ENCODE measurements at regions not wholly inside any gene's neighbourhood (a gene's known extent, or its start where the extent isn't known, plus 50 kb on each side); places are given as distances from the start of the nearest gene placed in this dataset.
"Not testable (repeated sequence)": the region's sequence is repeated elsewhere in the genome, so short reads cannot be mapped to it uniquely, and the experiment has no call there.

DNA sequence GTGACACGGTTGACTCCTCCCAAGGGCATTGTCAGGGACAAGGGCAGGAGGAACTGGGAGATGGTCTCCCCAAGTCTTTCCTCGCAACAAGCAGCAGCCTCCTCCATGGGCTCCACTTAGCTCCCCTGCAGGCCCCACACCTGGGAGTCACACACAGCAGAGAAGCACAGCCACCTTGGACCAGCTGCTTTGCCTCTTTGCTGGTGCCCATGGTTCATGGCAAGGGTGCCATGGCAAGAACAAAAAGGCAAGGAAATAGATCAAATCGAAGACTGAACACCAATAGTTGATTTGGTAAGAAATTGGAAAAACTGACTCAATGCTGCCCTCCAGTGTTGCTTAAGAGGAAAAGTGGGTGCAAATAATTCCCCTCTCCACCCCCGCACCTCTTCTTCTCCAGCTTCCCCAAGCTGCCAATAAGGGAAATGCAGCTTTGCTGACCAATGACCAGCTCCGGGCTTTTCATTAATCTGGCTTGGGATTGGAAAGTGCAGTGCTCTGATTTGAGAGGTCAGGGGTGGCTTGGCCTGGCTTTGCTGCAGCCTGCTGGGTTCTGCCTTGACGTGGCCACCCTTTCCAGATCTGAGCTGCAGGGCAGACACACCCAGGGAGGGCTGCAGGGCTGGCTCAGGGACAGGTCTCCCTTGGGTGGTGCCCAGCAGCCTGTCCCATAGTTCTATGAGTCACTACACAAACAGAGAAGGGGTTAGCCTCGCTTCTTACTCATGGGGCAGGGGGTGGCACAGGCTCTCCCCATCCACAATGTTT, 162.0 kb downstream of the KLF13 start:
- DNase-seq: peak; percentile 85

DNA sequence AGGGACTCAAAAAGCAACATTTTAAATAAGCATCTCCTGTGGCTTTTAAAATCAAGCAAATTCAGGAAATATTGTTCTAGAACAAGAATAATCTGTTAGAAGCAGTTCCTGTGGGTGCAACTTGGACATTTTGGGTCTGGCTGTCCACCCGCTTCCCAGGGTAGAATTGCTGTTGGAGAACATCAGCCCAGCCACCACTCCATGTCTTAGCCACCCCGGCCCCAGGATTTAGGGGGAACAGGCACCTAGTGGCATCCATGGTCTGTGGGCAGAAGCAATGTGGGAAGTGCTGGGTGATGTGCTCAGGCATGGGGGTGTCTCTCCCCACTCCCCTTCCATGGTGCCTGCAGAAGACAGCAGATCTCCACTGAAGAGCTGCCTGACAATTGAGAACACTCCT, 162.6 kb downstream of the KLF13 start:
- DNase-seq: no peak

- DNase-seq: peak; percentile 62
These were observed 163.4 kb downstream of the KLF13 start for GRCh38 chr15:31489801-31490646.

DNA sequence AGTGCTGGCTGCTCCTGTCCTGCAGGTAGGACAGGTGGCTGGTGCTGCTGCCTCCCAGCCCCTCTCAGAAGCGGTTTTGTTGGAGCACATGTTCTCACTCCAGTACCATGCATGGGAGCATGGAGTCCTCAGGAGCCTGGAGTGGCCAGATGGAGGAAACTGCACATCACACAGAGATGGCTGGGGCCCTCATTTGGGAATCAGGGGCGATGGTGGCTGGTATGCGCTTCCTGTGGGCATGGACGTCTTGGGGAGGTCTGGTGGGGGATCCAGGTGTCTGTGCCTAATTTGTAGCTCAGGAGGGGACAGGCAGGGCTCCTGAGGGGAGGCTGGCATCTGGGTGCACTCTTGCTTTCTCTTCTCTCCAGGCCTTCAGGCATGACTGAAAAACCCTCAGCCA, 168.2 kb downstream of the KLF13 start:
- DNase-seq: no peak

DNA sequence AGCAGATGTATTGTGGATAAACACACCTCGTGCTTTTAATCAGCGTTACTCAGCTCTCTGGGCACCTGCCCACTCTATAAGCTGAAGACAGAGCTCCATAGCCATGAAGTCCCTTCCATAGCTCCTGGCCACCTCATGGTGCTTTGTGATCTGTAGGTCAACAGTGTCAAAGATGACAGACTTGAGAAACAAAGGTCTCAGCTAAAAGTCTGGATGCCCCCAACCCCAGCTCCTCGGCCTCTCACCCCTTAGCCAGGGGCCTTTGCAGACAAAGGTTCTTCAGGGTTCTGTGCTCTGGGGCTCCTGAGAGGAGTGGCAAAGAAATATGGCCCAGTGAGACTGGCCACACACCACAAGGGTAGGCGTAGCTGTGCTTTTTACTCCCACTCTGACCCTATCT, 168.6 kb downstream of the KLF13 start:
- DNase-seq: no peak

- no peak for DNase-seq
These were observed 171.2 kb downstream of the KLF13 start for GRCh38 chr15:31497838-31498237.

GRCh38 chr15:31498329-31498728, 171.7 kb downstream of the KLF13 start:
- DNase-seq: no peak

GRCh38 chr15:31498756-31499155, 172.1 kb downstream of the KLF13 start:
- DNase-seq: no peak

DNA sequence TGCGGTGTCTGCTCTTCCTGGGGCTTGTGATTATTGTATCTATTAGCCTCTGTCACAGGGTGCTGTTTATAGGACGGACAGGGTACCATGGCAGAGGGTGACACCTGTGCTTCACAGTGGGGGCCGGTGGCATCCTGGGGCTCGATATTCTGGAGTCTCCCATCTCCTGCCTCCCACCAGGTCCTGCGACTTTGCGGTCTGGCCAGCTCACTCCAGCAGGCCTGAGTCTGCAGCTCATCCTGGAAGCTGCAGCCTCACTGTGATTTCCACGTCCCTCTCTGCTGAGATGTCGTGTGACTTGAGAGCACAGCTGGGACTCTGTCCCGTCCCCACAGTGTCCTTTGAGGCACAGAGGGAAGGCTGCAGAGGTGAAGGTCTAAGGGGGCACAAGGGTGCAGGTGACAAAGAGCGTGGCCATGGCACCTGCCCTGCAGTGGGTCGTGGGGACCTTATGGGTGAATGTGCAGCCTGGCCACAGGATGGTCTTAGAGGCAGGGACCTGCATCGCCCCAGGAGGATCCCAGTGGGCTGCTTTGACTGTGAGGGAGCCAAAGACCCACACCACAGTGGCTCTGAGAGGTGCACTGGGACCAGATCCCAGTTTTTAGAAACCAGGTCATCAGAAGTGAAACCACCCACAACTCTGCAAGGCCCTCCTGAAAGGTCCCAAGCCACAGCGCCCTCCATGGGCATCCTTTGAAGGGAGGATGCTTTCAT, 172.8 kb downstream of the KLF13 start:
- no peak for DNase-seq

DNA sequence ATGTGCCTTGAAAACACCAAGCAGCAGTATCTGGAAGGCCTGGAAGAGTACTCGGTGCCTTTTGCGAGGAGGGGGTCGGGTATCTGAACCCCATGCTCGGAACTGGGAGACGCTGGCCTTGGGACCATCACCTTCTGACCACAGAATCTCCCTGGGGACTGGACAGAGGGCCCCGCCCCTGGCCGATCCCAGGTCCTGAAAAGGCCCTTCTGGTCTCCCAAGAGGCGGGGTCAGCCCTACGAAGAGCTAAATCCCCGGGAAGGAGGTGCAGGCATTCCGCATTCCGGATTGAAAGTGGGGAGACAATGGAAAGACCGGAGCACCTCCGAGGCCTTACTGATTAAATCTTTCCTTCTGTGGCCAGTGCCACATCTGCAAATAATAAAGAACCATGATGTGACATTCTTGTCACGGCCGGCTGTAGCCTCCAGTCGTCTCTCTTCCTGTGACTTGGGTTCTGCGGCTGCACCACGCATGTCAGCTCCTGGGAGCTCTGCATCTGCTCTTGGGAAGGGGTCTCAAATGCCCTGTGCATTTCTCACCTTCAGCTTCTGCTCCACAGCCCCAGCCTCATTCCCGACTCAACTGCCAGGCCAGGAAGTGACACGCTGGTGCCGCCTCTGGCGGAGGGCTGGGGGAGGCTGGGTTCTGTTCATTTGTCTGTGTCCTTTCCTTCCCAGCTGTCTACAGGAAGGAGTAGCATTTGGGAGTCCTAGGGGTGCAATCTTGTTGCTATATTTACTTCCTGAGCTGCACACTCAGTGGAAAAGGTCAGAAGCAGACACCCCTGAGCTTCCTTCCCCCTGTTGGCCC, 173.5 kb downstream of the KLF13 start:
- DNase-seq: peak; percentile 9

GRCh38 chr15:31500766-31501449, 174.3 kb downstream of the KLF13 start:
- no peak for DNase-seq

GRCh38 chr15:31501536-31502157, 175.0 kb downstream of the KLF13 start:
- DNase-seq: no peak

- DNase-seq: no peak
These were observed 176.1 kb downstream of the KLF13 start for GRCh38 chr15:31502541-31503229.

GRCh38 chr15:31503256-31503655, 176.6 kb downstream of the KLF13 start:
- no peak for DNase-seq

DNA sequence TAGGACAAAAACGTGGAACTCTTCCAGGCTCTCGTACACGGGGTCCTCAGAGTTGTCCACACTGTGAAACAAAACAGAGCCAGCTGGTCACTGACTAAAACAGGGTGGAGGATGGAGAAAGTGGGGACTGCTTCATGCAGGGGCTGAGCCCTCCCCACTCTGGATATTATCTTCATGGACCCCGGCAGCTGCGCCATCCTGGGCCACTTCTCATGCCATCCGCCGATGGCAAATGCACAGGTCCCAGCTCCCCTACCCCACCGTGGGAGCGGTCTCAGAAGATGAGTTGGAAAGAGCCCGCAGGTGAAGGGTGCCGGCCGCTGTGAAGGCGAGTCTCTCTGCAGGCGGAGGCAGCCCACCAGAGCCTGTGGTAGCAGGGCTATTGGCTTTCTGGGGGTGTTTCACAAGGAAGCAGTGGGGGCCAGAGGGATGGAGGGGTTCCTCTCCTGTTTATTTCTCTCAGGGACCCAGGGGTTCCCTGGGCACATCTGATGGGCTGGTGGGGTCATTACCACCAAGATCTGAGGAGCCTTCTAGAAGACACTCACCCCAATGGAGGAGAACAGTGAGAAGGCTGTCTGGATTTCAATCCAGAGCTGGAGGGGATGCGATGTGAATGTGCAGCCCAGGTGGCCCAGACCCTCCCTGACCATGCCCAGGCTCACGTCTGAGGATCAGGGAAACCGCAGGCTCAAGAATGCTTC, 177.3 kb downstream of the KLF13 start:
- no peak for DNase-seq

GRCh38 chr15:31504462-31504839, 177.8 kb downstream of the KLF13 start:
- DNase-seq: no peak

GRCh38 chr15:31507573-31507972, 180.9 kb downstream of the KLF13 start:
- DNase-seq: not testable (repeated sequence)

GRCh38 chr15:31508656-31509055, 182.0 kb downstream of the KLF13 start:
- DNase-seq: no peak

GRCh38 chr15:31510057-31510456, 183.4 kb downstream of the KLF13 start:
- DNase-seq: no peak

GRCh38 chr15:31511707-31512310, 185.2 kb downstream of the KLF13 start:
- DNase-seq: no peak

Data from fibroblast of skin of back (primary cell).